WTC11 (cell line): ENCODE measurements at regions not wholly inside any gene's neighbourhood (a gene's known extent, or its start where the extent isn't known, plus 50 kb on each side); places are given as distances from the start of the nearest gene placed in this dataset.
"Not testable (repeated sequence)": the region's sequence is repeated elsewhere in the genome, so short reads cannot be mapped to it uniquely, and the experiment has no call there.

Experiments used
- ATF1 ChIP-seq: sonication (generic); formaldehyde crosslinking; IDR thresholded peaks from 2 replicates; pipeline ENCODE4 v1.8.1; 2023; ENCODE audit warnings: mild to moderate bottlenecking, moderate library complexity, missing genetic modification reagents
- CBFB ChIP-seq: sonication (generic); formaldehyde crosslinking; IDR thresholded peaks from 2 replicates; pipeline ENCODE4 v1.8.1; 2022; ENCODE audit warnings: mild to moderate bottlenecking, low read depth, missing genetic modification reagents
- CREB1 ChIP-seq: sonication (generic); formaldehyde crosslinking; IDR thresholded peaks from 2 replicates; pipeline ENCODE4 v1.8.0; 2023; ENCODE audit warnings: mild to moderate bottlenecking, missing genetic modification reagents
- ETV6 ChIP-seq: sonication (generic); formaldehyde crosslinking; IDR thresholded peaks from 2 replicates; pipeline ENCODE4 v1.8.1; 2022; ENCODE audit warnings: mild to moderate bottlenecking, missing genetic modification reagents
- FOXJ3 ChIP-seq: sonication (generic); formaldehyde crosslinking; IDR thresholded peaks from 2 replicates; pipeline ENCODE4 v1.9.0; 2021; ENCODE audit warnings: missing genetic modification reagents, mild to moderate bottlenecking, borderline replicate concordance
- JUN ChIP-seq: sonication (generic); formaldehyde crosslinking; IDR thresholded peaks from 2 replicates; pipeline ENCODE4 v1.8.0; 2023; ENCODE audit warnings: mild to moderate bottlenecking, missing genetic modification reagents
- TEAD1 ChIP-seq: sonication (generic); formaldehyde crosslinking; IDR thresholded peaks from 2 replicates; pipeline ENCODE4 v1.8.0; 2022; ENCODE audit warnings: mild to moderate bottlenecking, missing genetic modification reagents
- TF ChIP-seq, protein P1 (sequence below): sonication (generic); formaldehyde crosslinking; IDR thresholded peaks from 2 replicates; pipeline ENCODE4 v1.8.0; 2022; ENCODE audit warnings: mild to moderate bottlenecking, missing genetic modification reagents
- TF ChIP-seq, protein P2 (sequence below): sonication (generic); formaldehyde crosslinking; IDR thresholded peaks from 2 replicates; pipeline ENCODE4 v1.8.1; 2022; ENCODE audit warnings: mild to moderate bottlenecking, moderate library complexity, missing genetic modification reagents
- TF ChIP-seq, protein P3 (sequence below): sonication (generic); formaldehyde crosslinking; IDR thresholded peaks from 2 replicates; pipeline ENCODE4 v1.8.1; 2023; ENCODE audit warnings: mild to moderate bottlenecking, missing genetic modification reagents
- TF ChIP-seq, protein P4 (sequence below): fragments of 200-600 bp; IDR thresholded peaks from 2 replicates; pipeline ENCODE4 v1.8.0; 2022; ENCODE audit warnings: antibody characterized with exemption
- TF ChIP-seq, protein P5 (sequence below): sonication (generic); formaldehyde crosslinking; IDR thresholded peaks from 2 replicates; pipeline ENCODE4 v1.8.1; 2023; ENCODE audit warnings: mild to moderate bottlenecking, moderate library complexity, missing genetic modification reagents

DNA sequence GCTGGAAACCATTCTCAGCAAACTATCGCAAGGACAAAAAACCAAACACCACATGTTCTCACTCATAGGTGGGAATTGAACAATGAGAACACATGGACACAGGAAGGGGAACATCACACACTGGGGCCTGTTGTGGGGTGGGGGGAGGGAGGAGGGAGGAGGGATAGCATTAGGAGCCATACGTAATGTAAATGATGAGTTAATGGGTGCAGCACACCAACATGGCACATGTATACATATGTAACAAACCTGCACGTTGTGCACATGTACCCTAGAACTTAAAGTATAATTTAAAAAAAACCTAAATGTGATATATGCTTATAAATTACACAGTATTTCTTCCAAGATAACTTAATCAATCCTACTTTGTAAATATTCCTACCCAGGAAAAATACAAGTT, 173.3 kb upstream of the WDFY3 start:
- TF ChIP-seq, protein P1, sequence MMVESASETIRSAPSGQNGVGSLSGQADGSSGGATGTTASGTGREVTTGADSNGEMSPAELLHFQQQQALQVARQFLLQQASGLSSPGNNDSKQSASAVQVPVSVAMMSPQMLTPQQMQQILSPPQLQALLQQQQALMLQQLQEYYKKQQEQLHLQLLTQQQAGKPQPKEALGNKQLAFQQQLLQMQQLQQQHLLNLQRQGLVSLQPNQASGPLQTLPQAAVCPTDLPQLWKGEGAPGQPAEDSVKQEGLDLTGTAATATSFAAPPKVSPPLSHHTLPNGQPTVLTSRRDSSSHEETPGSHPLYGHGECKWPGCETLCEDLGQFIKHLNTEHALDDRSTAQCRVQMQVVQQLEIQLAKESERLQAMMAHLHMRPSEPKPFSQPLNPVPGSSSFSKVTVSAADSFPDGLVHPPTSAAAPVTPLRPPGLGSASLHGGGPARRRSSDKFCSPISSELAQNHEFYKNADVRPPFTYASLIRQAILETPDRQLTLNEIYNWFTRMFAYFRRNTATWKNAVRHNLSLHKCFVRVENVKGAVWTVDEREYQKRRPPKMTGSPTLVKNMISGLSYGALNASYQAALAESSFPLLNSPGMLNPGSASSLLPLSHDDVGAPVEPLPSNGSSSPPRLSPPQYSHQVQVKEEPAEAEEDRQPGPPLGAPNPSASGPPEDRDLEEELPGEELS (CRISPR knock-in tag) = not testable (repeated sequence)
- not testable (repeated sequence) for TF ChIP-seq FOXJ3 (CRISPR knock-in tag); TEAD1; ATF1 (CRISPR knock-in tag); CBFB (CRISPR knock-in tag); CREB1 (CRISPR knock-in tag); ETV6; JUN
- TF ChIP-seq, protein P2, sequence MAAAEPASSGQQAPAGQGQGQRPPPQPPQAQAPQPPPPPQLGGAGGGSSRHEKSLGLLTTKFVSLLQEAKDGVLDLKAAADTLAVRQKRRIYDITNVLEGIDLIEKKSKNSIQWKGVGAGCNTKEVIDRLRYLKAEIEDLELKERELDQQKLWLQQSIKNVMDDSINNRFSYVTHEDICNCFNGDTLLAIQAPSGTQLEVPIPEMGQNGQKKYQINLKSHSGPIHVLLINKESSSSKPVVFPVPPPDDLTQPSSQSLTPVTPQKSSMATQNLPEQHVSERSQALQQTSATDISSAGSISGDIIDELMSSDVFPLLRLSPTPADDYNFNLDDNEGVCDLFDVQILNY (CRISPR knock-in tag) = not testable (repeated sequence)
- TF ChIP-seq, protein P3, sequence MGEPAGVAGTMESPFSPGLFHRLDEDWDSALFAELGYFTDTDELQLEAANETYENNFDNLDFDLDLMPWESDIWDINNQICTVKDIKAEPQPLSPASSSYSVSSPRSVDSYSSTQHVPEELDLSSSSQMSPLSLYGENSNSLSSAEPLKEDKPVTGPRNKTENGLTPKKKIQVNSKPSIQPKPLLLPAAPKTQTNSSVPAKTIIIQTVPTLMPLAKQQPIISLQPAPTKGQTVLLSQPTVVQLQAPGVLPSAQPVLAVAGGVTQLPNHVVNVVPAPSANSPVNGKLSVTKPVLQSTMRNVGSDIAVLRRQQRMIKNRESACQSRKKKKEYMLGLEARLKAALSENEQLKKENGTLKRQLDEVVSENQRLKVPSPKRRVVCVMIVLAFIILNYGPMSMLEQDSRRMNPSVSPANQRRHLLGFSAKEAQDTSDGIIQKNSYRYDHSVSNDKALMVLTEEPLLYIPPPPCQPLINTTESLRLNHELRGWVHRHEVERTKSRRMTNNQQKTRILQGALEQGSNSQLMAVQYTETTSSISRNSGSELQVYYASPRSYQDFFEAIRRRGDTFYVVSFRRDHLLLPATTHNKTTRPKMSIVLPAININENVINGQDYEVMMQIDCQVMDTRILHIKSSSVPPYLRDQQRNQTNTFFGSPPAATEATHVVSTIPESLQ (CRISPR knock-in tag) = not testable (repeated sequence)
- TF ChIP-seq, protein P4, sequence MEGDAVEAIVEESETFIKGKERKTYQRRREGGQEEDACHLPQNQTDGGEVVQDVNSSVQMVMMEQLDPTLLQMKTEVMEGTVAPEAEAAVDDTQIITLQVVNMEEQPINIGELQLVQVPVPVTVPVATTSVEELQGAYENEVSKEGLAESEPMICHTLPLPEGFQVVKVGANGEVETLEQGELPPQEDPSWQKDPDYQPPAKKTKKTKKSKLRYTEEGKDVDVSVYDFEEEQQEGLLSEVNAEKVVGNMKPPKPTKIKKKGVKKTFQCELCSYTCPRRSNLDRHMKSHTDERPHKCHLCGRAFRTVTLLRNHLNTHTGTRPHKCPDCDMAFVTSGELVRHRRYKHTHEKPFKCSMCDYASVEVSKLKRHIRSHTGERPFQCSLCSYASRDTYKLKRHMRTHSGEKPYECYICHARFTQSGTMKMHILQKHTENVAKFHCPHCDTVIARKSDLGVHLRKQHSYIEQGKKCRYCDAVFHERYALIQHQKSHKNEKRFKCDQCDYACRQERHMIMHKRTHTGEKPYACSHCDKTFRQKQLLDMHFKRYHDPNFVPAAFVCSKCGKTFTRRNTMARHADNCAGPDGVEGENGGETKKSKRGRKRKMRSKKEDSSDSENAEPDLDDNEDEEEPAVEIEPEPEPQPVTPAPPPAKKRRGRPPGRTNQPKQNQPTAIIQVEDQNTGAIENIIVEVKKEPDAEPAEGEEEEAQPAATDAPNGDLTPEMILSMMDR = not testable (repeated sequence)
- TF ChIP-seq, protein P5, sequence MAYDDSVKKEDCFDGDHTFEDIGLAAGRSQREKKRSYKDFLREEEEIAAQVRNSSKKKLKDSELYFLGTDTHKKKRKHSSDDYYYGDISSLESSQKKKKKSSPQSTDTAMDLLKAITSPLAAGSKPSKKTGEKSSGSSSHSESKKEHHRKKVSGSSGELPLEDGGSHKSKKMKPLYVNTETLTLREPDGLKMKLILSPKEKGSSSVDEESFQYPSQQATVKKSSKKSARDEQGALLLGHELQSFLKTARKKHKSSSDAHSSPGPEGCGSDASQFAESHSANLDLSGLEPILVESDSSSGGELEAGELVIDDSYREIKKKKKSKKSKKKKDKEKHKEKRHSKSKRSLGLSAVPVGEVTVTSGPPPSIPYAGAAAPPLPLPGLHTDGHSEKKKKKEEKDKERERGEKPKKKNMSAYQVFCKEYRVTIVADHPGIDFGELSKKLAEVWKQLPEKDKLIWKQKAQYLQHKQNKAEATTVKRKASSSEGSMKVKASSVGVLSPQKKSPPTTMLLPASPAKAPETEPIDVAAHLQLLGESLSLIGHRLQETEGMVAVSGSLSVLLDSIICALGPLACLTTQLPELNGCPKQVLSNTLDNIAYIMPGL = not testable (repeated sequence)
